IMR-90 (cell line): ENCODE measurements at regions not wholly inside any gene's neighbourhood (a gene's known extent, or its start where the extent isn't known, plus 50 kb on each side); places are given as distances from the start of the nearest gene placed in this dataset.

Source experiments
- ATAC-seq: fragments of 200-7000 bp; cut with Tn5 transposase; 2 replicates; pipeline ENCODE4 v1.9.1; 2020; ENCODE audit warnings: low read depth, mild to moderate bottlenecking, moderate library complexity
- BruUV-seq: library from RNA; stranded (reverse); fragments of 400-500 nt; replicated peaks from 2 replicates; lab custom pipeline; 2021; lab: Mats Ljungman, UMichigan
- CTCF ChIA-PET: fragments of 300-600 bp; formaldehyde crosslinking; extraction: SDS; loops from one replicate; lab custom pipeline; 2021; ENCODE audit warnings: antibody characterized with exemption; lab: Yijun Ruan, JAX
- POLR2A ChIA-PET: fragments of 300-600 bp; sonication (Branson Sonifier 250); formaldehyde crosslinking; loops from one replicate; lab custom pipeline; 2022; ENCODE audit warnings: antibody characterized with exemption; ENCODE audit not compliant: unreplicated experiment; lab: Charles Lee
- DNase-seq: peaks from one replicate; pipeline ENCODE4 v3.0.0; 2013
- H2AFZ ChIP-seq: replicated peaks from 2 replicates; pipeline ENCODE3; 2013; ENCODE audit warnings: low read length, mild to moderate bottlenecking; ENCODE audit not compliant: poor library complexity
- H2AK5ac ChIP-seq: 2 replicates; pipeline ENCODE4 v1.6.1; 2013; ENCODE audit warnings: low read depth, low read length, inconsistent platforms
- H2AK9ac ChIP-seq: replicated peaks from 2 replicates; pipeline ENCODE3; 2013; ENCODE audit warnings: mild to moderate bottlenecking, low read depth, low read length, moderate library complexity; ENCODE audit not compliant: poor library complexity
- H2BK120ac ChIP-seq: 2 replicates; pipeline ENCODE4 v1.6.1; 2013; ENCODE audit warnings: low read depth, low read length, inconsistent platforms
- H2BK15ac ChIP-seq: 3 replicates; pipeline ENCODE4 v1.6.1; 2013; ENCODE audit warnings: low read depth, low read length, inconsistent platforms
- H2BK20ac ChIP-seq: 2 replicates; pipeline ENCODE4 v1.6.1; 2013; ENCODE audit warnings: low read depth, mild to moderate bottlenecking, inconsistent platforms, low read length, moderate library complexity
- H2BK5ac ChIP-seq: 2 replicates; pipeline ENCODE4 v1.6.1; 2013; ENCODE audit warnings: mild to moderate bottlenecking, low read depth, low read length, inconsistent platforms; ENCODE audit not compliant: poor library complexity, severe bottlenecking
- H3K14ac ChIP-seq: replicated peaks from 2 replicates; pipeline ENCODE4 v1.6.1; 2013; ENCODE audit warnings: low read depth, low read length, inconsistent platforms
- H3K18ac ChIP-seq: 2 replicates; pipeline ENCODE4 v1.6.1; 2013; ENCODE audit warnings: low read depth, low read length, control low read depth
- H3K23ac ChIP-seq: 2 replicates; pipeline ENCODE4 v1.6.1; 2013; ENCODE audit warnings: low read depth, low read length, inconsistent platforms
- H3K27ac ChIP-seq: 2 replicates; pipeline ENCODE4 v1.5.1; 2013; ENCODE audit warnings: mild to moderate bottlenecking, control low read depth, low read length; ENCODE audit not compliant: insufficient read depth
- H3K27me3 ChIP-seq: 2 replicates; pipeline ENCODE4 v1.6.1; 2013; ENCODE audit warnings: low read length; ENCODE audit not compliant: control insufficient read depth, insufficient read depth
- H3K36me3 ChIP-seq: 2 replicates; pipeline ENCODE4 v1.6.1; 2013; ENCODE audit warnings: low read length, mixed read lengths; ENCODE audit not compliant: control insufficient read depth, insufficient read depth
- H3K4ac ChIP-seq: 2 replicates; pipeline ENCODE4 v1.6.1; 2013; ENCODE audit warnings: low read depth, low read length, inconsistent platforms
- H3K4me1 ChIP-seq: 2 replicates; pipeline ENCODE4 v1.6.1; 2013; ENCODE audit warnings: low read length, mixed read lengths; ENCODE audit not compliant: control insufficient read depth, insufficient read depth
- H3K4me2 ChIP-seq: 2 replicates; pipeline ENCODE4 v1.6.1; 2013; ENCODE audit warnings: low read depth, mild to moderate bottlenecking, control low read depth, low read length, moderate library complexity
- H3K4me3 ChIP-seq: 2 replicates; pipeline ENCODE4 v1.5.1; 2013; ENCODE audit warnings: low read depth, mild to moderate bottlenecking, control low read depth, low read length, moderate library complexity; ENCODE audit not compliant: insufficient read depth
- H3K56ac ChIP-seq: 2 replicates; pipeline ENCODE4 v1.6.1; 2013; ENCODE audit warnings: low read length, inconsistent platforms; ENCODE audit not compliant: insufficient read depth; ENCODE audit errors: extremely low read depth
- H3K79me1 ChIP-seq, 2 experiments: 2 replicates each; pipeline ENCODE4 v1.6.1; 2013; ENCODE audit warnings: low read length in 2 of 2, inconsistent platforms in 1 of 2, low read depth in 1 of 2
- H3K9ac ChIP-seq: 2 replicates; pipeline ENCODE4 v1.6.1; 2013; ENCODE audit warnings: low read depth, low read length, control low read depth
- H3K9me1 ChIP-seq: 2 replicates; pipeline ENCODE4 v1.6.1; 2013; ENCODE audit warnings: low read length, inconsistent platforms; ENCODE audit not compliant: insufficient read depth
- H3K9me3 ChIP-seq: 2 replicates; pipeline ENCODE4 v1.6.1; 2013; ENCODE audit warnings: low read length; ENCODE audit not compliant: control insufficient read depth, insufficient read depth
- H4K20me1 ChIP-seq: 2 replicates; pipeline ENCODE4 v1.6.1; 2013; ENCODE audit warnings: low read length, inconsistent platforms; ENCODE audit not compliant: insufficient read depth
- H4K5ac ChIP-seq: 2 replicates; pipeline ENCODE4 v1.6.1; 2013; ENCODE audit warnings: mild to moderate bottlenecking, low read depth, low read length, control low read depth
- H4K8ac ChIP-seq, 2 experiments: 2 replicates each; pipeline ENCODE4 v1.6.1; 2013; ENCODE audit warnings: low read depth in 2 of 2, low read length in 2 of 2, control low read depth in 1 of 2, inconsistent platforms in 1 of 2
- H4K91ac ChIP-seq: 2 replicates; pipeline ENCODE4 v1.6.1; 2013; ENCODE audit warnings: low read depth, low read length, inconsistent platforms; ENCODE audit not compliant: insufficient read depth
- BHLHE40 ChIP-seq: fragments of 150-350 bp; IDR thresholded peaks from 2 replicates; pipeline ENCODE4 v1.6.1; 2016; ENCODE audit warnings: mild to moderate bottlenecking, low read depth, low read length
- CEBPB ChIP-seq: IDR thresholded peaks from 2 replicates; pipeline ENCODE4 v1.6.1; 2012; ENCODE audit warnings: low read depth, low read length, improper control_type of control experiment
- CHD1 ChIP-seq: IDR thresholded peaks from 2 replicates; pipeline ENCODE4 v1.6.1; 2012; ENCODE audit warnings: low read depth, low read length, improper control_type of control experiment
- CTCF ChIP-seq: conservative IDR thresholded peaks from 2 replicates; pipeline ENCODE4 v1.5.1; 2012; ENCODE audit warnings: mild to moderate bottlenecking, low read depth, low read length, improper control_type of control experiment
- ELK1 ChIP-seq: fragments of 150-350 bp; IDR thresholded peaks from 2 replicates; pipeline ENCODE4 v1.6.1; 2016; ENCODE audit warnings: low read depth, mild to moderate bottlenecking, low read length, moderate library complexity, borderline replicate concordance
- FOS ChIP-seq: fragments of 150-350 bp; IDR thresholded peaks from 2 replicates; pipeline ENCODE4 v1.6.1; 2016; ENCODE audit warnings: low read depth, low read length
- MAFK ChIP-seq: IDR thresholded peaks from 2 replicates; pipeline ENCODE4 v1.6.1; 2012; ENCODE audit warnings: low read depth, low read length, improper control_type of control experiment
- MAZ ChIP-seq: IDR thresholded peaks from 2 replicates; pipeline ENCODE4 v1.6.1; 2012; ENCODE audit warnings: low read depth, mild to moderate bottlenecking, low read length, improper control_type of control experiment, moderate library complexity, borderline replicate concordance
- MXI1 ChIP-seq: IDR thresholded peaks from 2 replicates; pipeline ENCODE4 v1.6.1; 2012; ENCODE audit warnings: low read depth, mild to moderate bottlenecking, low read length, moderate library complexity, borderline replicate concordance
- NFE2L2 ChIP-seq: fragments of 150-350 bp; IDR thresholded peaks from 2 replicates; pipeline ENCODE4 v1.6.1; 2016; ENCODE audit warnings: low read depth, mild to moderate bottlenecking, low read length
- POLR2A ChIP-seq: IDR thresholded peaks from 2 replicates; pipeline ENCODE4 v1.6.1; 2012; ENCODE audit warnings: mild to moderate bottlenecking, low read depth, low read length
- RAD21 ChIP-seq: IDR thresholded peaks from 2 replicates; pipeline ENCODE4 v1.6.1; 2012; ENCODE audit warnings: low read length, improper control_type of control experiment
- RCOR1 ChIP-seq: IDR thresholded peaks from 2 replicates; pipeline ENCODE4 v1.6.1; 2012; ENCODE audit warnings: mild to moderate bottlenecking, low read length, improper control_type of control experiment; ENCODE audit not compliant: insufficient replicate concordance
- RFX5 ChIP-seq: IDR thresholded peaks from 2 replicates; pipeline ENCODE4 v1.8.0; 2012; ENCODE audit warnings: low read depth, mild to moderate bottlenecking, low read length, moderate library complexity
- SMC3 ChIP-seq: fragments of 150-350 bp; IDR thresholded peaks from 2 replicates; pipeline ENCODE4 v1.6.1; 2016; ENCODE audit warnings: low read depth, mild to moderate bottlenecking, antibody characterized with exemption, low read length, moderate library complexity
- USF2 ChIP-seq: fragments of 150-350 bp; IDR thresholded peaks from 2 replicates; pipeline ENCODE4 v1.6.1; 2017; ENCODE audit warnings: mild to moderate bottlenecking, antibody characterized with exemption, low read length, low read depth
- WGBS, 2 experiments: methylation state at CpG; one replicate each; pipeline versions ENCODE4 v1.1.5 to v1.1.7; 2013; ENCODE audit warnings: missing lambda C conversion rate in 2 of 2; ENCODE audit not compliant: insufficient read length in 1 of 2; ENCODE audit errors: extremely low coverage in 2 of 2; 5-methylcytosine and 5-hydroxymethylcytosine counted together
- dilution Hi-C: fragments of 300-500 bp; cut with HindIII; formaldehyde crosslinking; loops from one replicate; pipeline ENCODE4 v1.14.3; 2018; ENCODE audit warnings: low sequenced_read_pairs; ENCODE audit not compliant: unreplicated experiment
- in situ Hi-C: fragments of 300-500 bp; cut with MboI; formaldehyde crosslinking; loops from 3 replicates; pipeline ENCODE4 v1.14.3; 2019; ENCODE audit warnings: low sequenced_read_pairs, inconsistent platforms, mixed read lengths
- intact Hi-C: fragments of 100-400 bp; cut with micrococcal nuclease; formaldehyde crosslinking; loops from 2 replicates; pipeline ENCODE4 v1.10.0; 2022

DNA sequence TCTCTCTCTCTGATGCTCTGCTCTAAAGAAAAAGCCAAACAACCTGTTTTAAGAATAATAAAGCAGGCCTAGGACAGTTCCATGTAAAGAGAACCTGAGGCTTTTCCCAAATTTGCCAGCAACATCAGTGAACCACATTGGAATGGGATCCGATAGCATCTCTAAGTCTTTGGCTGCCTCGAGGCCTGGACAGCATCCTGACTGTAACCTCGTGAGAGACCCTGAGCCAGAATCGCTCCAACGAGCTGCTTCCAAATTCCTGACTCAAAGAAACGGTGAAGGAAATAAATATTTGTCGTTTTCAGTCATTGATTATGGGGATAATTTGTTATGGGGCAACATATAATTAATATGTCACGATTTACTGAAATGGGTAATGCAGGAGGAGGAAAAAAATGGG, 1012.8 kb downstream of the ROBO2 start:
- no peak overlapping the region for H3K18ac ChIP-seq
- 89% methylated on average over 7 of the region's 8 CpGs; no CpG with 5 or more reads in 1 of the 2 experiments for WGBS, 2 experiments
- no peak for TF ChIP-seq USF2
- no peak for TF ChIP-seq ELK1
- TF ChIP-seq CEBPB, result no peak
- no peak for TF ChIP-seq RAD21
- TF ChIP-seq NFE2L2, result no peak
- no peak for TF ChIP-seq POLR2A
- TF ChIP-seq MAFK, result no peak
- no peak for TF ChIP-seq SMC3
- no peak for TF ChIP-seq FOS
- TF ChIP-seq RFX5, result no peak
- TF ChIP-seq CTCF, result no peak
- no peak for TF ChIP-seq CHD1
- TF ChIP-seq BHLHE40, result no peak
- no peak for TF ChIP-seq MAZ
- no peak for TF ChIP-seq RCOR1
- TF ChIP-seq MXI1, result no peak
- H2AFZ ChIP-seq, result no peak overlapping the region
- H3K23ac ChIP-seq, result no peak overlapping the region
- no peaks in the 10 kb centered on the region for H3K4me1 ChIP-seq
- no peak overlapping the region for H3K4me3 ChIP-seq
- H2BK5ac ChIP-seq, result no peak overlapping the region
- no peaks in the 10 kb centered on the region for H4K20me1 ChIP-seq
- no peaks in the 10 kb centered on the region for H3K79me1 ChIP-seq
- in situ Hi-C loops (no loop called here), intact Hi-C loops (no loop called here), dilution Hi-C loops (no loop called here)
- H2BK20ac ChIP-seq, result no peak overlapping the region
- BruUV-seq, result no TSS peak
- H3K27ac ChIP-seq, result no peak overlapping the region
- no peak overlapping the region for H3K14ac ChIP-seq
- H3K56ac ChIP-seq, result no peak overlapping the region
- H3K9me1 ChIP-seq, result no peaks in the 10 kb centered on the region
- H4K5ac ChIP-seq, result no peak overlapping the region
- no peak overlapping the region for H3K4me2 ChIP-seq
- no peaks in the 10 kb centered on the region for H3K9me3 ChIP-seq
- H4K91ac ChIP-seq, result no peak overlapping the region
- no peak overlapping the region for H2BK15ac ChIP-seq
- no peaks in the 10 kb centered on the region for H3K36me3 ChIP-seq
- no peak overlapping the region for H2BK120ac ChIP-seq
- DNase-seq, result no peak
- ATAC-seq, result no peak
- ChIA-PET POLR2A (no interaction called here), CTCF (no interaction called here)
- no peak overlapping the region for H2AK9ac ChIP-seq
- H3K4ac ChIP-seq, result no peak overlapping the region
- no peak overlapping the region for H3K9ac ChIP-seq
- H4K8ac ChIP-seq, result no peak overlapping the region
- H2AK5ac ChIP-seq, result no peak overlapping the region
- no peaks in the 10 kb centered on the region for H3K27me3 ChIP-seq
